ENCODE measurements at regions not wholly inside any gene's neighbourhood (a gene's known extent, or its start where the extent isn't known, plus 50 kb on each side); places are given as distances from the start of the nearest gene placed in this dataset.

- H3K36me3 ChIP-seq (ENCODE audit: control insufficient read depth in 3 of 3, insufficient read depth in 3 of 3, low read length in 3 of 3) = no peaks in the 10 kb centered on the region
- peaks cover 0 to 5% (median 2%) of the 10 kb centered on the region in 3 donors for H3K9me3 ChIP-seq (ENCODE audit: control insufficient read depth in 3 of 3, low read length in 3 of 3)
- H3K4me1 ChIP-seq (ENCODE audit: control insufficient read depth in 3 of 3, insufficient read depth in 3 of 3, low read length in 3 of 3) = no peaks in the 10 kb centered on the region
- no peaks in the 10 kb centered on the region for H3K27me3 ChIP-seq (ENCODE audit: control insufficient read depth in 3 of 3, insufficient read depth in 3 of 3, low read length in 3 of 3)
- no peak overlapping the region for H3K27ac ChIP-seq (ENCODE audit: low read depth, low read length)
- no peak overlapping the region for H3K4me3 ChIP-seq (ENCODE audit: low read length in 3 of 3)
- H3K9ac ChIP-seq (ENCODE audit: low read depth in 1 of 3, low read length in 3 of 3) = no peak overlapping the region
Observed at GRCh38 chr16:80369138-80369958, 171.4 kb upstream of the DYNLRB2 start.

DNA sequence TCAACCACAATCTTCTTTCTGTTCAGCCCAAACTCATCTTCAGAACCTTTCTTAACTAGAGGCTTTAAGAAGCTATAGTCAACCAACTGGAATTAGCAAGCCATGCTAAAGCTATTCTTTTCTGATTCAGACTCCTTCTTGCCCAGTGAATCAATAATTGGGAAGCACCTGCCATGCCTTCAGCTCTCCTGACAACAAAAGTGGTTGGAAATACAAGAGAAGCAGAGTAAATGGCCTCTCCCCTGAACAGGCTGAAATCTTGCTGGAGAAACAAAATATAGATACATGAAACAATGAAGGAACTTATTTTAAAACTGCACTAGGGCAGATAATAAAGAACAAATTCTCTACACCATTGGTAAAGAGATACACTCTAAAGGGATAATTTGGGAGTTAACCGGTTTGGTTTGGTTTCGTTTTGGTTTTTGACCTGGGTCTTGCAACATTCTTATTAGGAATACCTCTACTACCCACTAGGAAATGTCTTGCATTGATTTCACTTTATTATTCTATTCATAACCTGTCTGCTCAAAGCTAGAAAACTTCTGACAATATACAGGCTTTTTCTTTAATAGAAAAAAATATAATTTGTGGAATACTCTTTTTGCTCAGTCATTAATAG, 173.6 kb upstream of the DYNLRB2 start:
- Histone ChIP-seq H3K27ac (ENCODE audit: low read depth, low read length) (no peak overlapping the region), H3K4me3 (ENCODE audit: low read length in 3 of 3) (no peak overlapping the region), H3K4me1 (ENCODE audit: control insufficient read depth in 3 of 3, insufficient read depth in 3 of 3, low read length in 3 of 3) (no peaks in the 10 kb centered on the region), H3K27me3 (ENCODE audit: control insufficient read depth in 3 of 3, insufficient read depth in 3 of 3, low read length in 3 of 3) (no peaks in the 10 kb centered on the region), H3K36me3 (ENCODE audit: control insufficient read depth in 3 of 3, insufficient read depth in 3 of 3, low read length in 3 of 3) (no peaks in the 10 kb centered on the region), H3K9ac (ENCODE audit: low read depth in 1 of 3, low read length in 3 of 3) (no peak overlapping the region), H3K9me3 (ENCODE audit: control insufficient read depth in 3 of 3, low read length in 3 of 3) (no peaks in the 10 kb centered on the region)

DNA sequence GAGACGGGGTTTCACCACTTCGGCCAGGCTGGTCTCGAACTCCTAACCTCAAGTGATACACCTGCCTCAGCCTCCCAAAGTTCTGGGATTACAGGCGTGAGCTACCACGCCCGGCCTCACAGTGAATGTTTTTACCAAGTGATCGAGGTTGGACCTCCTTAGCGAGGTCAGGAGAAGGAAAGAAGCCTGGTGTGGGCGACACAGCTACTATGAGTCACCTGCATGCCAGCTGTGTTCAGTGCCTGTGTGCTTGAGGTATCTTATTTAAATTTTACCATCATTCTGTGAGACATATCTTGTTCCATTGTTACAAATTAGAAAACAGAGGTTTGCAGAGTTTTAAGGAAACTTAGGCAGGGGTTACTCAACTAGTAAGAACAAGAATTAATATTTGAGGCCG, 174.8 kb upstream of the DYNLRB2 start:
- Histone ChIP-seq H3K27me3 (ENCODE audit: control insufficient read depth in 3 of 3, insufficient read depth in 3 of 3, low read length in 3 of 3) (no peaks in the 10 kb centered on the region), H3K9me3 (ENCODE audit: control insufficient read depth in 3 of 3, low read length in 3 of 3) (no peaks in the 10 kb centered on the region), H3K4me3 (ENCODE audit: low read length in 3 of 3) (no peak overlapping the region), H3K36me3 (ENCODE audit: control insufficient read depth in 3 of 3, insufficient read depth in 3 of 3, low read length in 3 of 3) (no peaks in the 10 kb centered on the region), H3K9ac (ENCODE audit: low read depth in 1 of 3, low read length in 3 of 3) (no peak overlapping the region), H3K4me1 (ENCODE audit: control insufficient read depth in 3 of 3, insufficient read depth in 3 of 3, low read length in 3 of 3) (no peaks in the 10 kb centered on the region), H3K27ac (ENCODE audit: low read depth, low read length) (no peak overlapping the region)

DNA sequence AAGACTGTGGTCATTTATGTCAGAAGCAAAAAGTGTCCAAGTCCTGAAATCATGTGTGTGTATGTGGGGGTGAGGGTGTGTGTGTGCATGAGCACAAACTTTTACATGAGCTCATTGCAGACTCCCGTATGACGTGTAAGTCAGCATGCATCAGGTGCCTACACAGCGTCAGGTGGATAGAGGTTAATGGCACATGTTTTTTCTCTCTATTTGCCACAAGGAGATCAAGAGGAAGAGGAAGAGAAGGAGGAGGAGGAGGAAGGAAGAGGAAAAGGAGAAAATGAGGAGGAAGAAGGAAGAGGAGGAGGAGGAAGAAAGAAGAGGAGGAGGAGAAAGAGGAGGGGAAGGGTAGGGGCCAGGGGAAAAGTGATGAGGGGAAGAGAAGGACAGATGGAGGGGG, 178.0 kb upstream of the DYNLRB2 start:
- H3K36me3 ChIP-seq (ENCODE audit: control insufficient read depth in 3 of 3, insufficient read depth in 3 of 3, low read length in 3 of 3) = no peaks in the 10 kb centered on the region
- H3K9me3 ChIP-seq (ENCODE audit: control insufficient read depth in 3 of 3, low read length in 3 of 3) = no peaks in the 10 kb centered on the region
- H3K27ac ChIP-seq (ENCODE audit: low read depth, low read length) = no peak overlapping the region
- H3K4me1 ChIP-seq (ENCODE audit: control insufficient read depth in 3 of 3, insufficient read depth in 3 of 3, low read length in 3 of 3) = no peaks in the 10 kb centered on the region
- no peak overlapping the region for H3K4me3 ChIP-seq (ENCODE audit: low read length in 3 of 3)
- H3K9ac ChIP-seq (ENCODE audit: low read depth in 1 of 3, low read length in 3 of 3) = no peak overlapping the region
- H3K27me3 ChIP-seq (ENCODE audit: control insufficient read depth in 3 of 3, insufficient read depth in 3 of 3, low read length in 3 of 3) = no peaks in the 10 kb centered on the region

GRCh38 chr16:80356365-80356764, 184.4 kb upstream of the DYNLRB2 start:
- Histone ChIP-seq H3K9me3 (ENCODE audit: control insufficient read depth in 3 of 3, low read length in 3 of 3) (no peaks in the 10 kb centered on the region), H3K36me3 (ENCODE audit: control insufficient read depth in 3 of 3, insufficient read depth in 3 of 3, low read length in 3 of 3) (no peaks in the 10 kb centered on the region), H3K27ac (ENCODE audit: low read depth, low read length) (no peak overlapping the region), H3K4me1 (ENCODE audit: control insufficient read depth in 3 of 3, insufficient read depth in 3 of 3, low read length in 3 of 3) (no peaks in the 10 kb centered on the region), H3K4me3 (ENCODE audit: low read length in 3 of 3) (no peak overlapping the region), H3K27me3 (ENCODE audit: control insufficient read depth in 3 of 3, insufficient read depth in 3 of 3, low read length in 3 of 3) (no peaks in the 10 kb centered on the region), H3K9ac (ENCODE audit: low read depth in 1 of 3, low read length in 3 of 3) (no peak overlapping the region)

DNA sequence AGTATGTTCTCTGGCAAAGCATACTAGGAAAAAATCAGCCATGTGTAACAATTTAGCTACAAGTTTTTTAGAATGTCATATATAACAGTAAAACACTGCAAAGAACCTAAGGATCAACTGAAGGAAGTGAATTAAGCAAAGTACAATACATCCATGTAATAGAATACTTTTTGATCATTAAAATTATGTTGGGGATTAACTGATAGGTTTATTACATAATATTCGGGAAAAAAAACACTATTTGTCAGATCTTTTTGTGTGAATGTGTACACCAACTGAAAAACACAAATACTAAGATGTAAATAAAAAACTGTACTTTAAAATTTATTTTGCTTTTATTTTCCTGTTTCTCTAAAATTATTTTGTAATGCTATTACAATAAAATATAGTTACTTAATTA, 185.5 kb upstream of the DYNLRB2 start:
- Histone ChIP-seq H3K9me3 (ENCODE audit: control insufficient read depth in 3 of 3, low read length in 3 of 3) (no peaks in the 10 kb centered on the region), H3K9ac (ENCODE audit: low read depth in 1 of 3, low read length in 3 of 3) (no peak overlapping the region), H3K4me1 (ENCODE audit: control insufficient read depth in 3 of 3, insufficient read depth in 3 of 3, low read length in 3 of 3) (no peaks in the 10 kb centered on the region), H3K27me3 (ENCODE audit: control insufficient read depth in 3 of 3, insufficient read depth in 3 of 3, low read length in 3 of 3) (no peaks in the 10 kb centered on the region), H3K27ac (ENCODE audit: low read depth, low read length) (no peak overlapping the region), H3K4me3 (ENCODE audit: low read length in 3 of 3) (no peak overlapping the region), H3K36me3 (ENCODE audit: control insufficient read depth in 3 of 3, insufficient read depth in 3 of 3, low read length in 3 of 3) (no peaks in the 10 kb centered on the region)

GRCh38 chr16:80350061-80350460, 190.7 kb upstream of the DYNLRB2 start:
- peaks cover 0 to 5% (median 0%) of the 10 kb centered on the region in 3 donors for H3K9me3 ChIP-seq (ENCODE audit: control insufficient read depth in 3 of 3, low read length in 3 of 3)
- no peak overlapping the region for H3K27ac ChIP-seq (ENCODE audit: low read depth, low read length)
- H3K4me3 ChIP-seq (ENCODE audit: low read length in 3 of 3) = no peak overlapping the region
- no peaks in the 10 kb centered on the region for H3K36me3 ChIP-seq (ENCODE audit: control insufficient read depth in 3 of 3, insufficient read depth in 3 of 3, low read length in 3 of 3)
- H3K9ac ChIP-seq (ENCODE audit: low read depth in 1 of 3, low read length in 3 of 3) = no peak overlapping the region
- H3K27me3 ChIP-seq (ENCODE audit: control insufficient read depth in 3 of 3, insufficient read depth in 3 of 3, low read length in 3 of 3) = no peaks in the 10 kb centered on the region
- H3K4me1 ChIP-seq (ENCODE audit: control insufficient read depth in 3 of 3, insufficient read depth in 3 of 3, low read length in 3 of 3) = no peaks in the 10 kb centered on the region

DNA sequence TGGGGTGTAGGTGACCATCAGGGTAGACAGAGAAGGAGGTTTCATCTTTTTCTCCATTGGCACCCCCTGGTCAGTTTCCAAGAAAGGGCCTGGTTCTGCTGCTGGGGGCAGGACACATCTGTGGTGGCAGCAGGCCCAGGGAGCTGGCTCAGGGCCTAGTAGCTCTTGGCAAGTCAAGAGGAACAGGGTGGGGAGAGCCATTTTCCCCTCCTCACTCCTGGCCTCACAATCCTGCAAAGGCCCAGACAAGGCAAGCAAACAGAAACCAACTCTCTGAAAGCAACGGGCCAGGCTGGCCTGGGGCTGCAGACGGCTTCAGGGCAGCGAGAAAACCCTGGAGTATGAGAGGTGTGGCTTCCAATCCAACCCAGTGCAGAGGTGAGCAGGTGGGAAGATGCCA, 192.9 kb upstream of the DYNLRB2 start:
- H3K36me3 ChIP-seq (ENCODE audit: control insufficient read depth in 3 of 3, insufficient read depth in 3 of 3, low read length in 3 of 3) = no peaks in the 10 kb centered on the region
- no peak overlapping the region for H3K4me3 ChIP-seq (ENCODE audit: low read length in 3 of 3)
- no peak overlapping the region for H3K9ac ChIP-seq (ENCODE audit: low read depth in 1 of 3, low read length in 3 of 3)
- no peak overlapping the region for H3K27ac ChIP-seq (ENCODE audit: low read depth, low read length)
- no peaks in the 10 kb centered on the region for H3K4me1 ChIP-seq (ENCODE audit: control insufficient read depth in 3 of 3, insufficient read depth in 3 of 3, low read length in 3 of 3)
- H3K9me3 ChIP-seq (ENCODE audit: control insufficient read depth in 3 of 3, low read length in 3 of 3) = peaks cover 0 to 5% (median 0%) of the 10 kb centered on the region in 3 donors
- H3K27me3 ChIP-seq (ENCODE audit: control insufficient read depth in 3 of 3, insufficient read depth in 3 of 3, low read length in 3 of 3) = no peaks in the 10 kb centered on the region

DNA sequence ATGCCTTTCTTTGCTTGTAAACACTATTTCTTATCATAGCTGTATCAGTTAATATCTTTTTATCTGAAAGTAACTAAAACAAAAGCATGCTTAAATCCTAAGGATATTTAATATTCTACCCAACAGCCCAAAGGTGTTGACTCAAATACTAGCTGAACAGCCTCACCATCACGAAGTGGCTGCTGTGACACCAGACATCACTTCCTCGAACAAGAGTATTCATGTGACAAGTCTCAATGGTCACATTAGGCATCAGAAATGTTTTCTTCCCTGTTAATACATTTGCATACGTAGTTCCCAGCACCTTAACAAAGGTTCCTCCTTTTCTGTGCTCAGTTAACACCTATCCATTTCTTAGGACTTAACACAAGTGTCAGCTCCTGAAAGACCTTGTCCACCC, 193.8 kb upstream of the DYNLRB2 start:
- Histone ChIP-seq H3K27me3 (ENCODE audit: control insufficient read depth in 3 of 3, insufficient read depth in 3 of 3, low read length in 3 of 3) (no peaks in the 10 kb centered on the region), H3K9ac (ENCODE audit: low read depth in 1 of 3, low read length in 3 of 3) (no peak overlapping the region), H3K36me3 (ENCODE audit: control insufficient read depth in 3 of 3, insufficient read depth in 3 of 3, low read length in 3 of 3) (no peaks in the 10 kb centered on the region), H3K4me3 (ENCODE audit: low read length in 3 of 3) (no peak overlapping the region), H3K9me3 (ENCODE audit: control insufficient read depth in 3 of 3, low read length in 3 of 3) (peaks cover 0 to 5% (median 0%) of the 10 kb centered on the region in 3 donors), H3K27ac (ENCODE audit: low read depth, low read length) (no peak overlapping the region), H3K4me1 (ENCODE audit: control insufficient read depth in 3 of 3, insufficient read depth in 3 of 3, low read length in 3 of 3) (no peaks in the 10 kb centered on the region)

- no peak overlapping the region for H3K27ac ChIP-seq (ENCODE audit: low read depth, low read length)
- no peaks in the 10 kb centered on the region for H3K4me1 ChIP-seq (ENCODE audit: control insufficient read depth in 3 of 3, insufficient read depth in 3 of 3, low read length in 3 of 3)
- no peak overlapping the region for H3K4me3 ChIP-seq (ENCODE audit: low read length in 3 of 3)
- H3K27me3 ChIP-seq (ENCODE audit: control insufficient read depth in 3 of 3, insufficient read depth in 3 of 3, low read length in 3 of 3) = no peaks in the 10 kb centered on the region
- no peaks in the 10 kb centered on the region for H3K36me3 ChIP-seq (ENCODE audit: control insufficient read depth in 3 of 3, insufficient read depth in 3 of 3, low read length in 3 of 3)
- no peak overlapping the region for H3K9ac ChIP-seq (ENCODE audit: low read depth in 1 of 3, low read length in 3 of 3)
- peaks cover 0 to 5% (median 0%) of the 10 kb centered on the region in 3 donors for H3K9me3 ChIP-seq (ENCODE audit: control insufficient read depth in 3 of 3, low read length in 3 of 3)
Observed at GRCh38 chr16:80346111-80346632, 194.6 kb upstream of the DYNLRB2 start.
